ENCODE measurements at regions not wholly inside any gene's neighbourhood (a gene's known extent, or its start where the extent isn't known, plus 50 kb on each side); places are given as distances from the start of the nearest gene placed in this dataset.

DNA sequence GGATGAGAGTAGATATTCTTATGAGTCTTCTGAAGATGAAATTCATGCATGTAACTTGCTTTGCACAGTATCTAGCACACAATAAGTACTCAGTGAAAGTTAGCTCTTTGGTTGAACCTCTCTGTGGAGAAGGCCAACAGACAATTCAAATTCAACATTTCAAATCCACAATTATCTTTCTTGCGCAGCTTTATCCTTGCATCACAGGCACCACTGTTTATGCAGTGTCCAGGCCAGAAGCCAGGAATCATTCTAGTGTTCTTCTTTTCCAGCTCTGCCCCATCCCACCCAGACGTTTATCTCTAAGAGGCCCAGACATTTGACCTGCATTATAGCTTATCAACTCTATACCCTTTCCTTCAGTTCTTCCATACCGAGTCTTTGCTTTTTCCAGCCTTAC, 254.7 kb upstream of the OBI1 start:
- TF ChIP-seq CTCF (conservative IDR thresholded peaks at IDR 0.05) (no peak), ZFX (IDR thresholded peaks at IDR 0.05) (no peak)
